Suppressor macrophage treated with lipopolysaccharide for 1 hour (primary cell): ENCODE measurements at regions not wholly inside any gene's neighbourhood (a gene's known extent, or its start where the extent isn't known, plus 50 kb on each side); places are given as distances from the start of the nearest gene placed in this dataset.
A peak's percentile ranks its signal among the peaks of the same experiment; 100 is the strongest.
"Not testable (repeated sequence)": the region's sequence is repeated elsewhere in the genome, so short reads cannot be mapped to it uniquely, and the experiment has no call there.

Experiments
- DNase-seq, 3 donors: peaks; one replicate each; pipeline ENCODE4 v3.0.0-alpha.2; 2020 to 2022

DNA sequence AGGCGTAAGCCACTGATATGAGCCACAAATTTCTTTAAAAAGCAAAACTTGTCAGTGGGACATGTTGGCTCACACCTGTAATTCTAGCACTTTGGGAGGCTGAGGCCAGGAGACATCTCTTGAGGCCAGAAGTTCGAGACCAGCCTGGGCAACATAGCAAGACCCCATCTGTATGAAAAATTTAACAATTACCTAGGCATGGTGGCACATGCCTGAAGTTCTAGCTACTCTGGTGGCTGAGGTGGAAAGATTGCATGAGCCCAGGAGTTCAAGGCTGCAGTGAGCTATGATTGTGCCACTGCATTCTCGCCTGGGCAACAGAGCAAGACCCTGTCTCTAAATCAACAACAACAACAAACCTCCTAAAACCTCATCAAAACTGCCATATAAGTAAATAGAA, 147.6 kb upstream of the BARHL2 start:
- DNase-seq = no peak

DNA sequence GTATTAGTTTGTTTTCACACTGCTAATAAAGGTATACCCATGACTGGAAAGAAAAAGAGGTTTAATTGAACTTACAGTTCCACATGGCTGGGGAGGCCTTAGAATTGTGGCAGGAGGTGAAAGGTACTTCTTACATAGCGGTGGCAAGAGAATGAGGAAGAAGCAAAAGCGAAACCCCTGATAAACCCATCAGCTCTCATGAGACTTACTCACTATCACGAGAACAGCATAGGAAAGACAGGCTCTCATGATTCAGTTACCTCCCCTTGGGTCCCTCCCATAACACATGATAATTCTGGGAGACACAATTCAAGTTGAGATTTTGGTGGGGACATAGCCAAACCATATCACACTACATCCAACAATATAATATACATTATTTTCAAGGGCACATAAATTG, 145.7 kb upstream of the BARHL2 start:
- no peak for DNase-seq

DNA sequence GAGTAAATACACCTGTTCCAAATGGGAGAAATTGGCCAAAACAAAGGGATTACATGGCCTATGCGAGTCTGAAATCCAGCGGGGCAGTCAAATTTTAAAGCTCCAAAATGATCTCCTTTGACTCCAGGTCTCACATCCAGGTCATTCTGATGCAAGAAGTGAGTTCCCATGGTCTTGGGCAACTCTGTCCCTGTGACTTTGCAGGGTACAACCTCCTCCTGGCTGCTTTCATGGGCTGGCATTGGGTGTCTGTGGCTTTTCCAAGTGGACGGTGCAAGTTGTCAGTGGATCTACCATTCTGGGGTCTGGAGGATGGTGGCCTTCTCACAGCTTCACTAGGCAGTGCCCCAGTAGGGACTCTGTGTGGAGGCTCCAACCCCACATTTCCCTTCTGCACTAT, 144.3 kb upstream of the BARHL2 start:
- not testable (repeated sequence) for DNase-seq

DNA sequence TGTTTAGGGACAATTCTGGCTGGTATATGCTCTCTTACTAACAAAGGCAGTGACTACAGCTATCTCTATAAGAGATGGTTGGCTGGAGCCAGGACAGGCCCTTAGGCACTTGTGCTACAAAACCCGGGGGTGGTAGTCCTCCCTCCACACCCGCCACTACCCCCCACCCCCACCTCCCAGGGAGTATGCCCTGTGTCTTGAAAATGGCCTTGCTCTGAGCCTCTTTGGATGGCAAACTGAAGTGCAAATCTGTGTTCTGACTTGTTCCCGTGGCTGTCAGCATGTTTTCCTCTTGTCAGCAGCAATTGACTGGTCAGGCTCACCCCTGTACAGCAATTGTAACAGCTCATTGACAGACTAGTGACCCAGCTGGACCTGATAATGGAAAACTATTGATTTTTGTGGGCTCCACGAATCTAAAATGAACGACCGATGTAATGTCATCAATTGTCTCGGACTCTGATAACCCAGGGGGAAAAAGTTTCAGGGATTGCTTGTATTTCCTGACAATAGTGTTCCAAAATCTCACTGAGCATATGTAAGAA, 139.4 kb upstream of the BARHL2 start:
- DNase-seq = no peak

DNA sequence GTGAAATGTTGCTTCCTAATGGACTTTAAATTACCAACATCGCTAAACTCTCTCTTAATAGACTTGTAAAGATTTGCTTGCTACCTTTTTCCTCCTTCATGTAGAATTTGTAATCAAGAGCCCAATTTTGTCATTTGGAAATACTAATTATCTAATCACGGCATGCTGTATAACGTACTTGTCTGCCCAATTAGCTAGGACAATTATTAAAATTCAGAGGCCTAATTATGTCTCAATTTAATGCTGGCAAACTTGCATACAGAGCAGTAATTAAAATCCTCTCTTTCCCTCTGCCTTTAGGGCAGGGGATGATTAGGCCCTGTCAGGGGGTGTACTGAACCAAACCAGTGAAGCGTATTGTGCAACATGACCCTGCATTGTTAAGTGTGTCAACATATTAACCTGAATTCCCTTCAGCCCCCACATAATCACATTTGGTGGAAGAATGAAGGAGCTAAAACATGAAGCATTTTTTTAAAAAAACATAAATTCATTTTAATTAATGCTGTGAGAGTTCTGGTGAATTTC, 137.4 kb upstream of the BARHL2 start:
- no peak for DNase-seq

DNA sequence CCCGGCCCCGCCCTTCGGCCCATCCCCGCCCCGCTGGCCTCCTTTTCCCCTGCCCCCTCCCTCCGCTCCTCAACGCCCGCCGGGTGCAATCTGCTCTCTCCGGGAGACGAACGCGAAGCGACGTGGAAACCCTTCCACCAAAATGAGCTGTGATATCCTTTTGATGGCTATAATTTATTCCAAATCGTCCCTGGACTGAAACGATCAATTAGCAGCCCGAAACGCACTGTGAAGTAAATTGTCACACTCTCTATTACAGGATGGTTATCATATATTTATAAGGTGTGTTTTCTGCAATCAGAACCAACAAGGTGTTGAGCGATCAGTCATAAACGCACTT, 134.6 kb upstream of the BARHL2 start:
- no peak for DNase-seq

DNA sequence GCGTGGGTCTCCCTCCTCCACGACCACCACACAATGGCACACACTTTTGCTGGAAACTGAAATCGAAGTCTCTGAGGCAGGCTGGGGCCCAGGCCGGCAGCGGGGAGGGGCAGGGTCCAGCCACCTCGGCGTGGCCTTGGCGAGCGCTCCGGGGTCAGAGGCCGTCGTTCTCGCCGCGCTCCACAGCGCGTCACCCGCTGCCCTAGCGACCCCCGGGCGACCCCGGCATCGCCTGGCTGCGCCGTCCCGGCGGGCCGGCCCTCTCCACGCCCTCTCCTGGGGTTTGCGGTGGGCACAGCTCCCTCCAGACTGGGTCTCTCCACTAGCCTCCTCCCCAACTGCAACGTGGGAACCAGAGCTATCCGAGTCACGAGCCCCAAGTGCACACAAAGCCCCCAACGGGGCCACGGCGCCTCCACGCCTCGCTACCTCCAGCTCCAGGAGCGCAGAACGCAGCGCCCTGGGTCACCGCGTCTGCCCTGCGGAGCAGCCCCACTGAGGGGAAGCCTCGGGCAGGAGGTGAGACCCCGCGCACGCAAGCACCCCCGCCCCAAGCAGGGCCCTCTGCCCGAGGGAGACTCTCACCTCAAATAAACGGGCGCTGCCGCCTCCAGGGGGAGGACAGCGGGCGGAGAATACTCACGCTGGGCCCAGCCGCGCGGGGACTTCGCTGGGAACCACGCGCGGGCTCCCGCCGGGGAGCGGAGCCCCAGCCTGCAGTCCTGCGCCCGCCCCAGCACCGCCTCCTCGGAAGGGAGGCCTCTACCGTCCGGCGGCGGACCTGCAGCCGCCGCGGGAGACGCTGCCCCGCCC, 134.0 kb upstream of the BARHL2 start:
- DNase-seq = peak; percentile 81 to 95 (median 92)

DNA sequence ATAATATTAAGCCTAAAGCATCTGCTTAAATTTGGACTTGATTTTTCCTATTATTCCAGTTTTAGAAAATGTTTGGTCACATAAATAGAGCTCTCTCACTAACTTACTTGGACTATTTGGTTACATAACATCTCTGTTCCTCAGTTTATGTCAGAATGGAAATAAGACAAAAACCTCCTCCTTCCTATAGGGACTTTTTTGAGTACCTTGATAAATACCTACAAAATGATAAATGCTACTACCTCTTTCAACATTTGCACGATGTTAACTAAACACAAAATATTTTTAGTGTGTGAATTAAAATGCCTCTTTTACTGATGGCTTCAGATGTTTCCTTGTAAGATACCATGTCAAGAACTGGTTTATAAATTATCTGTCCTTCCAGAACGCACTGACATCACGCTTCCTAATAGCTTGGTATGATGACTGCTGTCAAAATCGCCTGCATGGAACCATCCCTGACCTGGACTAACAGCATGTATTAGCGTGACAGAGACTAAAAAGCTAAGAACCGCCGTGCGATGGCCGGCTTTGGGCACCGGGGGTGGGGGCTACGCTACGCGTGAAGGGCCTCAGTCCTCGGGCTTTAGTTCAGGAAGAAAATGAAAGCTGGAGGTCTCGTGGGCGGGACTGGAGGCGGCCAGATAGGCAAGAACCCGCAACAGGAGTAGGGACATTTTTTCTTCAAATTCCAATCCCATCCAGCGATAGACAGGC, 133.2 kb upstream of the BARHL2 start:
- peak; percentile 39 to 64 (median 50) for DNase-seq

DNA sequence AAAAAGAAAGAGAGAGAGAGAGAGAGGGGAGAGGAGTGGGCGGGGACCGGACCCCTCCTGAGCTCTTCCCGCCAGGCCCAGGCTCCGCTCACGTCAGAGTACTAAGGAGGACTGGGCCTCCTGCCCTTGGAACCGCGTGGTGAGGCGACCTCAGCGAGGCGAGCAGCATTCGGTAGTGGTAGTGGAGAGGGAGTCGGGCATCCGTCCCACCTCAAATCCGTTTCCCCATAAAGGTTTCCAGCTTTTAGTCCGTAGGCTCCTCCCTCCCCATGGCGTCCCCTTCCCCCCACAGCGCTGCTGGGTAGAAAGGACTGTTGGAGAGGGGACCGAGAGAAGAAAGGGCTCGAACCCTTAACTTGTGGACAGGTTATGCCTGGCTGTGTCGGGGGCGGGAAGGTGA, 124.4 kb upstream of the BARHL2 start:
- DNase-seq = no peak

DNA sequence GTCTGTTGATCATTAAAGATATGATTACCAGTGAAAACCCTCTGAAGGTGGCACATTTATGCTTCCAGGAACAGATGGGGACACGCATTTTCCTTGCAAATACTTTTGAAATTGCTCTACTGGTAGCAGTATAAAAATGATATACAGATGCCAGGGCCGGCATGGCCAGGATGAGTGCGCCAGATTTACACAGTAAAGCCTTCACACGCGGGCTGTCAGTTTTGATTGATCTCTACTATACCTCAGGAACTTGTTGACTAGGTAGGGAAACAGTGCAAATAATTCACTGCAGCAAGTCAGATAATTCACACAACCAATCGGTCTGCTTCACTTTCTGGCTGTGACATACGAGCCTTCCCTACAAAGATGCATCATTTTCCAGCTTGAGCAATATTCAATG, 123.2 kb upstream of the BARHL2 start:
- no peak for DNase-seq

DNA sequence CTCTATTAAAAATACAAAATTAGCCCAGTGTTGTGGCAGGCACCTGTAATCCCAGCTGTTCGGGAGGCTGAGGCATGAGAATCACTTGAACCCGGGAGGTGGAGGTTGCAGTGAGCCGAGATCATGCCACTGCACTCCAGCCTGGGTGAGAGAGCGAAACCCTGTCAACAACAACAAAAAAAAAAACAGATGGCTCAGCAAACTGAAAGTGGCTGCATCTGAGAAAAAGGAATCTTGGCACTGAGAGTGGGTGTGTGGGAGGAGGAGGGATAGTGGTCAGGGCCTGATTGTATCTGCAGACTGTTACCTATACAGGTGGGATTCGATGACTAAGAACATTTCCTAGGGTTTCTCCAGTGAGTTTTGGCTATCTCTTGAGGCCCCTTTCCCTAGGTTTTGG, 122.2 kb upstream of the BARHL2 start:
- DNase-seq = no peak

DNA sequence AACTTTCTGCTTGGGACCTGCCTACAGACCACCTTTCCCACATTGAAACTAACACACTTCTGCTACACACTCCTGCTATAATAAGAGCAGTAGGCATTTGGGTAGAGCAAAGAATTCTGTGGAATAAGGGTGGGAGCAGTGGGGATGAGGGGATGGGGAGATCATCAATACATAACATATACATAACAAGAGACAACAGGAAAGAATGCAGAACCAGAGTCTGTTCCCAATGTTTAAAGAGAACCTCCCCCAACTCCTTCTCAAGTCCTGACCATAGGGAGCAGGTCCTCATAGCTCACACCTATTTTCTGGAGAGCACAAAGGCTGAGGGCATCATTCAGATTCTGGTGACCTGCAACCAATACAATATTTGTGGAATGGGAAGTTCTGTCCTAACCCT, 121.6 kb upstream of the BARHL2 start:
- DNase-seq = no peak

DNA sequence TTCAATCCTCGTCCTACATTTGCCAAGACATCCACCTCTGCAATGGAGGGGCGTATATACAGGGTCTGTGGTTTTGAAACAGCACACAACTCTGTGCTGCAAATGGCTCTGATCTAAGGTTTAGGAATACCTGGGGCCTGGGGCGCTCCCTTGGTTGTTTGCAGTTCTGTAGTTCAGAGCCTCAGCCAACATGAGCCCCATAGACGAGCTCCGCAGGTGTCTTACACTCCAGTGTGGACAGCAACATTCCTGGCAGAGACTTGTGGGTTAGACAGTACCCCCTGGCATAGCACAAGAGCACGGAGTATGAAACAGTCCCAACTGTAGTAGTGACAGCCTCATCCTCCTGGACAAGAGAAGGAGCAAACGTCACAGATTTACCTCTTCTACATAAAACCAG, 120.3 kb upstream of the BARHL2 start:
- DNase-seq = no peak

DNA sequence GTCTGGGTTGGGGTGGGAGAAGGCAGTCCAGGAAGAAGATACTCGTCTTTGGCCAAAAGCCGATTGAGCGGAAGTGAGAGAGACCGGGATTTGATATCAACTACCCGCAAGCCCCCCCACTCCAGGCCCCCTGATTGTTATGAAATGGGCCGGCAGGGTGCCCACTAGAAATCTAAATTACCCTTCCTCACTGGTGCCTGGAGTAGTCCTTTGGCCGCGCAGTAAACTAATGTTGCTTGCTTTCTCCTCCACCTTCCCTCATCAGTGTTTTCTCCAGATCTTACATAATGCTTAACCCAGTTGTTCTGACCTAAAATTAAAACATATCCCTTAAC, 119.2 kb upstream of the BARHL2 start:
- DNase-seq = no peak

DNA sequence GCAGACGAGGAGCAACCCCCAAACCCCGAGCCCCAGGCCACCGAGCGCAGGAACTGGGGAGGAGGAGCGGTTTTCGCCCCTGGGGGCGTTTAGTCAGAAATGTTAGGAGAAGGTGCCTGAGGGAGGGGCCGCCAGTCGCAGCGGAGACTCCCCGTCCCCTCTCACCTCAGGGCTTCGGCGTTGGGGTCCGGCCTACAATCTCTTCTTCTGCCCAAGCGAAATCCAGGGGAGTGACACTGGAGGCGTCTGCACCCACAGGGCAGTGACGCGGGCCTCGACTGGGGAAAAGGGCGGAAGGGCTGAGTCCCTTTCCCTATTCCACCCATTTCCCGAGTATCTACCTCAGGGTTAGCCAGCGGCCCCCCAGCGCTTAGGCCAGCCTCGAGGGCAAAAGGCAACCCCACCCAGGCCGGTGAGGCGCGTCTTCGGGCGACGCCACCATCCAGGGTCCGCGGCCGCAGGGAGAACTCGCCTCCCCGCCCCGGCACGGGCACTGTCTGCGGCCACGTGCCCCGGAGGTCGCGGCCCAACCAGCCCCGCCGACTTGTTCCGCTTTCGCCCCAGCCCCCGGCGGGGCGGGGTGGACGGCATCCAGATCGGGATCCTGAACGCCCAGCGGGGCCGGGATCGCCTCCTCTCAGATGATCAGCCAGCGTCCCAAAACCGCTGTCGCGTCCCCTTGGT, 118.7 kb upstream of the BARHL2 start:
- DNase-seq = peak in 2 of 3 donors; percentile 19 to 42

DNA sequence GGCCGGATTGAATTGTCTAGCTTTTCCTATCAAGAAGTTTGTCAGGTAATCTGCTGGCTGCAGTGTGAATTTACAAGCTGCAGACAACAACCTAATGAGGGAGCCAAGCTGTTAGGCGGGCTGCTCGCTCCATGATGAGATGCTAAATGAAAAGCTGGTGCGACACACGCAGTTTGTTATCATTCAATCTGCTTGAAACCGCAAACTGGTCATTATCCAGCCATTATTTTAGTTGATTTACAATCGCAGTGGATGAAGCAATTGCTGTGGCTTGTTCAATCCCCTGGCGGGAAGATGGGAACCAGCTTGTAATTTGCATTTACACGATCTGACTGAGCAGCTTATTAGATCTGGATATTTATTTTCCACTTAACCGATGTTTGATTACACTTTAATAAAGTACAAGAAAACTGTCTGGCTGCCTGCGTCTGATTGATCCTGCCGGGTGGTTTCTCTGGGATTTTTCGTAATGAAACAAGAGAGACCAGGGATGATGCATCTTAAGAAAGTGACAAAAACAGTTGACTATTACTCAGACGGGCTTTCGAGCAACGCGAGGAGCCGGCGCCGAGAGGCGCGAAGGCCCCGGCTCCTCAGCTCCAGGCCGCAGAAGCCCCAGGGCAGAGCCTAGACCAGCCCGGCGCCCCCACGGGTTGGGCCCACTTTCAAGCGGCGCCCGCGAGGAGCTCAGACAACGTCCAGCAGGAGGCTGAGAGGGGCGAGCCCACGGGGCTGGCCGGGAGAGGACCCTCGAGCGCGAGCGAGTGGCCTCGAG, 118.0 kb upstream of the BARHL2 start:
- peak; percentile 49 to 56 (median 51) for DNase-seq

DNA sequence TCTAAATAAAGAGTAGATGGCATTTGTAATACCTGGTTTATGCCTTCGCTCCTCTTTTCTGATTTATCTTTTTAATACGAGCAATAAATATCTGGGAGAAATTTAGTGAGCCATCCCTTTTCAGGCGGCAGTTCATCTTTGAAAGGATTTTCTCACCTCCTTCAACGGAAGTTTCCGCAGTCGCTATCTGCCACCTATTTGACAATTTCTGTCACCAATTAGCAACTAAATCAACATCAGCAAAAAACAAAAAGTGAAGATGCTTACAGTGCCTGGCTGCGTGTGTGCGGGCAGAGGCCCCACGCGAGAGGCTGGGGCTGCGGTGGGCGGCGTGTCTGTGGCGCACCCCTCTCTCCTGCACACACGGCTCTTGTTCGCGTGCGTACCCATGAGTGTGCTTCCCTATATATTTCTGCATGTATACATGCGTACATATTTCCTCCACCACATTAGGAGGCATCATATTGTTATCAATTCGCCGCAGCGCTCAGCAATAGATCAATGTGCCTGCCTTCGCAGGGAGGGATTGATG, 117.3 kb upstream of the BARHL2 start:
- DNase-seq = no peak

DNA sequence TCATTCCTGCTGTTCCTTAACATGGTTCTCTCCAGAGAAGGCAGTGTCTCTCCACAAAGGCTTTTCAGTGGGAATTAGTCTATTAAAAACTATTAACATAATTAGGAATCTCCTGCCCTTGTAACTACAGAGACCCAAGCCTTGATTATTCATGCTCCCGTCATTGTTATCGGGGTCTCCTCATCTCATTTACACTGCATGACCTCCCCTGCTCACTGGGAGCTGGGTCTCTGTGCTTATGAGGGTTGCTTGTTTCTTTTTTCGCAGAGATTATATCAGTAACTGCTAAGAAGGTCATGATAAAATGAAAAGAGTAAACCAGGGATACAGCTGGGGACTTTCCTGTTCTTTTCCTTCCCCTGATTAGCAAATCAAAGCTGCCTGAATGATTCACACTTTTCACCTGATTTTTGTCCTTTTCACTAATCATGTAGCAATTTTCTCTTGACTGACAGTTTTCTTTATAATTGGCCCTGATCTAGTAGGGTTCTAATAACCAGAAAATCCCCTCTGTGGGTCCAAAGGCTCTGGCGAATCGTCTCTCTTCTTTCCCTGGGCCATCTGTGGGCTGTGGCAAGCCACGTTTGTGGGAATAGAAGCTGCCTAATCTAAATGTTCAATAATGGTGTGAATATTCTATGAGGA, 116.5 kb upstream of the BARHL2 start:
- DNase-seq = no peak

DNA sequence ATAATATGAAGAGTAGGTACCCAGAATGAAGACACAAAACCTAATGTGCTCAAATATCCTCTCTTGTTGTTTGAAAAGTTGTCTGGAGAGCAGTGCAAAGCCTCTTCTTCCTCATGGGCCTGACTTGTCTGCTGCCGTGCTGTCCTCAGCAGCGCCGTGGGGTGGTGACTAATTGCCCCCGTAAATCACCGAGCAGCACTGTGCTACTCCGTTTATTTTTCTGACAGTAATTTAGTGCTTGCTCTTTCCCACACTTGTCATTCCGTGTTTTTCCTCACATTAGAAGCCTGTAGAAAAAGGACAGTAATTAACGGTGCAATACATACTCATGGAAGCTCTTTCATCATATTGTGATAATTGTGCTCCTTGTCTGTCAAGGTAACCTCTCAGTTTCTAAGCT, 114.8 kb upstream of the BARHL2 start:
- no peak for DNase-seq

DNA sequence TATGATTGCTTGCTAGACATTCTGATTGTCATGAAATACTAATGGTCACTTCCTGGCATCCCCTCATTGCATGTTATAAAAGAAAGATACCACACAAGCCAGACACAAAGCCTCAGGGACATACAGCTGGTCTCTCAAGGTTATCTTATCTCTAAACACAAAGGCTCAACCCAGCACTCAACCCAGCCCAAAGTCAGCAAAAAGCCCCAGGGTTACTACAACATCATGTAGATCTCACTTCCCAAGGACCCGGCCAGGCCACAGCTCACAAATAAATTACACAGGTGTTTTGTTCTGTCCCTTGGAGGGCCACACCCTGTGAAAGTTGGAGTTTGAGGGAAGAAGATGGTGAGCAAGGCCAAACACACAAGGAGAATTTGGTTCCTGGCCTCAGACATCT, 109.7 kb upstream of the BARHL2 start:
- DNase-seq = no peak

DNA sequence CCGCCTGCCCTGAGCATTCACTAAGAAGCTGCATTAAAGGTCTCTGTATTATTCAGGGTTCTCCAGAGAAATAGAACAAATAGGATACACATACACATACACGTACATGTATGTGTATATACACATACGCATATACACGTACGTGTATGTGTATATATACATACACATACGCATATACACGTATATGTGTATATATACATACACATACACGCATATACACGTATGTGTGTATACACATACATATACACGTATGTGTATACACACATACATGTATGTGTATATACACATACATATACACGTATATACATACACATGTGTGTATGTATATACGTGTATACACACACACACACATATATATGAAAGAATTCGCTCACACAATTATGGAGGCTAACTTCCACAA, 108.9 kb upstream of the BARHL2 start:
- DNase-seq = no peak

DNA sequence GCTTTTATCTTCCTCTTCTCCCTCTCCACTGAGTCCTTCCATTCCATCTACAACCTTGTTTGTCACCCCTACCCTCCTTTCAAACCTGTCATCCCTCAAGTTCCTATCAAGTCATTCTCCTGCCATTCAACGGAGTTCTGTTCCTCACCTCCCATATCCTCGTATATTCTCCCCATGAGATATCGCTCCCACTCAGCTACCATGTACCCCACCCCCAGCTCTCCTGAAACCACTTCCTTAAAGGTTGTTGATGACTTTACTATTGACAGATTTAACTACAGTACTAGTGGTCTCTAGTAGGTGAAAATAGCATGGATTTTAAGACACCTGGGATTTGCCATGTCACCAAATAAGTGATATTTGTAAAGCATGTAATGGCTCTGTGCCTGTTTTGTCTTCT, 107.4 kb upstream of the BARHL2 start:
- no peak for DNase-seq
